ENCODE measurements at regions not wholly inside any gene's neighbourhood (a gene's known extent, or its start where the extent isn't known, plus 50 kb on each side); places are given as distances from the start of the nearest gene placed in this dataset.

- TF ChIP-seq REST (IDR thresholded peaks at IDR 0.05; ENCODE audit: low read depth) (no peak), YY1 (IDR thresholded peaks at IDR 0.05; ENCODE audit: low read depth) (no peak), EGR1 (IDR thresholded peaks at IDR 0.05) (no peak), RAD21 (IDR thresholded peaks at IDR 0.05; ENCODE audit: low read depth) (no peak), CEBPB (IDR thresholded peaks at IDR 0.05) (no peak), MAX (IDR thresholded peaks at IDR 0.05) (no peak), EP300 (IDR thresholded peaks at IDR 0.05; ENCODE audit: borderline replicate concordance) (no peak), TEAD4 (IDR thresholded peaks at IDR 0.05) (no peak), USF1 (IDR thresholded peaks at IDR 0.05) (no peak), ZBTB7A (IDR thresholded peaks at IDR 0.05; ENCODE audit: low read depth) (no peak), FOXM1 (IDR thresholded peaks at IDR 0.05; ENCODE audit: borderline replicate concordance, low read depth) (no peak), CREB1 (IDR thresholded peaks at IDR 0.05; ENCODE audit: low read depth) (no peak), TCF12 (IDR thresholded peaks at IDR 0.05; ENCODE audit: low read depth) (no peak)
These were observed 208.9 kb upstream of the WSCD1 start for GRCh38 chr17:5861246-5861645.

All from Ishikawa (cell line).